Stimulated activated CD8-positive, alpha-beta memory T cell treated with anti-CD3 and anti-CD28 coated beads, Interleukin-2, amount 100 ng/mL, for 48 hours (primary cell): ENCODE measurements at regions not wholly inside any gene's neighbourhood (a gene's known extent, or its start where the extent isn't known, plus 50 kb on each side); places are given as distances from the start of the nearest gene placed in this dataset.
"Not testable (repeated sequence)": the region's sequence is repeated elsewhere in the genome, so short reads cannot be mapped to it uniquely, and the experiment has no call there.

Source experiments
- DNase-seq, 2 donors: peaks; one replicate each; pipeline ENCODE4 v3.0.0-alpha.2; 2020; ENCODE audit warnings: low read depth in 2 of 2

GRCh38 chr7:9709216-9709615, 1264.5 kb upstream of the PHF14 start:
- DNase-seq, result no peak

- DNase-seq, result no peak
These were observed 1262.3 kb upstream of the PHF14 start for GRCh38 chr7:9711259-9711918.

GRCh38 chr7:9718071-9718661, 1255.5 kb upstream of the PHF14 start:
- DNase-seq, result no peak

- DNase-seq, result no peak
These were observed 1254.4 kb upstream of the PHF14 start for GRCh38 chr7:9719303-9719702.

GRCh38 chr7:9719721-9720120, 1254.0 kb upstream of the PHF14 start:
- no peak for DNase-seq

GRCh38 chr7:9725940-9726663, 1247.6 kb upstream of the PHF14 start:
- not testable (repeated sequence) for DNase-seq

- not testable (repeated sequence) for DNase-seq
These were observed 1246.9 kb upstream of the PHF14 start for GRCh38 chr7:9726811-9727210.

GRCh38 chr7:9727467-9727869, 1246.2 kb upstream of the PHF14 start:
- DNase-seq, result not testable (repeated sequence)

- DNase-seq, result not testable (repeated sequence)
These were observed 1245.5 kb upstream of the PHF14 start for GRCh38 chr7:9728014-9728657.

- DNase-seq, result no peak
These were observed 1221.6 kb upstream of the PHF14 start for GRCh38 chr7:9752033-9752432.

- no peak for DNase-seq
These were observed 1212.4 kb upstream of the PHF14 start for GRCh38 chr7:9761224-9761623.

GRCh38 chr7:9776900-9777299, 1196.8 kb upstream of the PHF14 start:
- DNase-seq, result no peak

- DNase-seq, result no peak
These were observed 1195.3 kb upstream of the PHF14 start for GRCh38 chr7:9778367-9778766.

- DNase-seq, result no peak
These were observed 1192.0 kb upstream of the PHF14 start for GRCh38 chr7:9781710-9782109.

- no peak for DNase-seq
These were observed 1191.4 kb upstream of the PHF14 start for GRCh38 chr7:9782275-9782674.

- DNase-seq, result no peak
These were observed 1188.5 kb upstream of the PHF14 start for GRCh38 chr7:9785211-9785610.

GRCh38 chr7:9796241-9796640, 1177.4 kb upstream of the PHF14 start:
- DNase-seq, result no peak

GRCh38 chr7:9822458-9823290, 1151.0 kb upstream of the PHF14 start:
- DNase-seq, result no peak

- DNase-seq, result no peak
These were observed 1138.5 kb upstream of the PHF14 start for GRCh38 chr7:9835199-9835598.

GRCh38 chr7:9836671-9837070, 1137.0 kb upstream of the PHF14 start:
- DNase-seq, result no peak

GRCh38 chr7:9842301-9842700, 1131.4 kb upstream of the PHF14 start:
- DNase-seq, result no peak

- no peak for DNase-seq
These were observed 1126.8 kb upstream of the PHF14 start for GRCh38 chr7:9846902-9847301.
